ENCODE measurements at regions not wholly inside any gene's neighbourhood (a gene's known extent, or its start where the extent isn't known, plus 50 kb on each side); places are given as distances from the start of the nearest gene placed in this dataset.

- TF ChIP-seq POLR2A (IDR thresholded peaks at IDR 0.05), result no peak
- TF ChIP-seq, protein P1, sequence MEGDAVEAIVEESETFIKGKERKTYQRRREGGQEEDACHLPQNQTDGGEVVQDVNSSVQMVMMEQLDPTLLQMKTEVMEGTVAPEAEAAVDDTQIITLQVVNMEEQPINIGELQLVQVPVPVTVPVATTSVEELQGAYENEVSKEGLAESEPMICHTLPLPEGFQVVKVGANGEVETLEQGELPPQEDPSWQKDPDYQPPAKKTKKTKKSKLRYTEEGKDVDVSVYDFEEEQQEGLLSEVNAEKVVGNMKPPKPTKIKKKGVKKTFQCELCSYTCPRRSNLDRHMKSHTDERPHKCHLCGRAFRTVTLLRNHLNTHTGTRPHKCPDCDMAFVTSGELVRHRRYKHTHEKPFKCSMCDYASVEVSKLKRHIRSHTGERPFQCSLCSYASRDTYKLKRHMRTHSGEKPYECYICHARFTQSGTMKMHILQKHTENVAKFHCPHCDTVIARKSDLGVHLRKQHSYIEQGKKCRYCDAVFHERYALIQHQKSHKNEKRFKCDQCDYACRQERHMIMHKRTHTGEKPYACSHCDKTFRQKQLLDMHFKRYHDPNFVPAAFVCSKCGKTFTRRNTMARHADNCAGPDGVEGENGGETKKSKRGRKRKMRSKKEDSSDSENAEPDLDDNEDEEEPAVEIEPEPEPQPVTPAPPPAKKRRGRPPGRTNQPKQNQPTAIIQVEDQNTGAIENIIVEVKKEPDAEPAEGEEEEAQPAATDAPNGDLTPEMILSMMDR (IDR thresholded peaks at IDR 0.05), result no peak
- Histone ChIP-seq H3K4me1 (no peaks in the 10 kb centered on the region), H3K27ac (no peak overlapping the region), H3K36me3 (no peaks in the 10 kb centered on the region), H3K27me3 (no peaks in the 10 kb centered on the region), H3K4me3 (no peak overlapping the region), H3K9me3 (peaks cover 0 to 3% (median 0%) of the 10 kb centered on the region in 3 donors)
- intact Hi-C loops (cut with DNase I), result no loop called here
- 78 to 100% methylated on average over 1 of the region's 1 CpG for WGBS, 2 donors
- DNase-seq, result no peak
Measured at GRCh38 chr3:40845447-40845846, 320.7 kb downstream of the ZNF621 start.

GRCh38 chr3:40845916-40846315 lies 321.2 kb downstream of the ZNF621 start:
- Histone ChIP-seq H3K27me3 (no peaks in the 10 kb centered on the region), H3K4me3 (no peak overlapping the region), H3K4me1 (no peaks in the 10 kb centered on the region), H3K36me3 (no peaks in the 10 kb centered on the region), H3K9me3 (peaks cover 0 to 3% (median 0%) of the 10 kb centered on the region in 3 donors), H3K27ac (no peak overlapping the region)
- TF ChIP-seq, protein P1 (IDR thresholded peaks at IDR 0.05), result no peak
- no peak for TF ChIP-seq POLR2A (IDR thresholded peaks at IDR 0.05)
- intact Hi-C loops (cut with DNase I), result no loop called here
- 62 to 86% methylated on average over 1 of the region's 1 CpG for WGBS, 2 donors
- DNase-seq, result no peak

- no peak overlapping the region for H3K27ac ChIP-seq
- intact Hi-C loops (cut with DNase I), result no loop called here
- no peaks in the 10 kb centered on the region for H3K4me1 ChIP-seq
- no peak for TF ChIP-seq POLR2A (IDR thresholded peaks at IDR 0.05)
- TF ChIP-seq, protein P1 (IDR thresholded peaks at IDR 0.05), result no peak
- no peaks in the 10 kb centered on the region for H3K27me3 ChIP-seq
- WGBS, 2 donors, result 92 to 93% methylated on average over 1 of the region's 1 CpG
- H3K4me3 ChIP-seq, result no peak overlapping the region
- peaks cover 0 to 3% (median 0%) of the 10 kb centered on the region in 3 donors for H3K9me3 ChIP-seq
- DNase-seq, result no peak
- no peaks in the 10 kb centered on the region for H3K36me3 ChIP-seq
Measured at GRCh38 chr3:40846451-40846850, 321.7 kb downstream of the ZNF621 start.

- intact Hi-C loops (cut with DNase I), result no loop called here
- WGBS, 2 donors, result 68 to 79% methylated on average over 5 to 6 of the region's 6 CpGs
Measured at GRCh38 chr3:40847551-40847992, 322.8 kb downstream of the ZNF621 start.

GRCh38 chr3:40848421-40848820 lies 323.7 kb downstream of the ZNF621 start:
- Histone ChIP-seq H3K27ac (no peak overlapping the region), H3K36me3 (no peaks in the 10 kb centered on the region), H3K9me3 (peaks cover 0 to 3% (median 0%) of the 10 kb centered on the region in 3 donors), H3K4me1 (no peaks in the 10 kb centered on the region), H3K27me3 (no peaks in the 10 kb centered on the region), H3K4me3 (no peak overlapping the region)
- no peak for DNase-seq
- TF ChIP-seq POLR2A (IDR thresholded peaks at IDR 0.05), result no peak
- TF ChIP-seq, protein P1 (IDR thresholded peaks at IDR 0.05), result no peak
- 60 to 77% methylated on average over 1 to 2 of the region's 2 CpGs for WGBS, 2 donors
- intact Hi-C loops (cut with DNase I), result no loop called here

More at GRCh38 chr3:40847551-40847992, 322.8 kb downstream of the ZNF621 start:
- no peak for TF ChIP-seq POLR2A (IDR thresholded peaks at IDR 0.05)
- Histone ChIP-seq H3K4me1 (no peaks in the 10 kb centered on the region), H3K9me3 (peaks cover 0 to 3% (median 0%) of the 10 kb centered on the region in 3 donors), H3K27me3 (no peaks in the 10 kb centered on the region), H3K27ac (no peak overlapping the region), H3K36me3 (no peaks in the 10 kb centered on the region), H3K4me3 (no peak overlapping the region)
- DNase-seq, result no peak

GRCh38 chr3:40850861-40851260 lies 326.1 kb downstream of the ZNF621 start:
- WGBS, 2 donors, result 66 to 81% methylated on average over 4 of the region's 4 CpGs
- no peak for DNase-seq
- no peaks in the 10 kb centered on the region for H3K4me1 ChIP-seq
- H3K9me3 ChIP-seq, result no peaks in the 10 kb centered on the region
- no peak overlapping the region for H3K4me3 ChIP-seq
- H3K27me3 ChIP-seq, result no peaks in the 10 kb centered on the region
- intact Hi-C loops (cut with DNase I), result no loop called here
- no peak for TF ChIP-seq POLR2A (IDR thresholded peaks at IDR 0.05)
- no peak overlapping the region for H3K27ac ChIP-seq
- H3K36me3 ChIP-seq, result no peaks in the 10 kb centered on the region

All from esophagus squamous epithelium (tissue), 5 donors.